ENCODE measurements at regions not wholly inside any gene's neighbourhood (a gene's known extent, or its start where the extent isn't known, plus 50 kb on each side); places are given as distances from the start of the nearest gene placed in this dataset.

DNA sequence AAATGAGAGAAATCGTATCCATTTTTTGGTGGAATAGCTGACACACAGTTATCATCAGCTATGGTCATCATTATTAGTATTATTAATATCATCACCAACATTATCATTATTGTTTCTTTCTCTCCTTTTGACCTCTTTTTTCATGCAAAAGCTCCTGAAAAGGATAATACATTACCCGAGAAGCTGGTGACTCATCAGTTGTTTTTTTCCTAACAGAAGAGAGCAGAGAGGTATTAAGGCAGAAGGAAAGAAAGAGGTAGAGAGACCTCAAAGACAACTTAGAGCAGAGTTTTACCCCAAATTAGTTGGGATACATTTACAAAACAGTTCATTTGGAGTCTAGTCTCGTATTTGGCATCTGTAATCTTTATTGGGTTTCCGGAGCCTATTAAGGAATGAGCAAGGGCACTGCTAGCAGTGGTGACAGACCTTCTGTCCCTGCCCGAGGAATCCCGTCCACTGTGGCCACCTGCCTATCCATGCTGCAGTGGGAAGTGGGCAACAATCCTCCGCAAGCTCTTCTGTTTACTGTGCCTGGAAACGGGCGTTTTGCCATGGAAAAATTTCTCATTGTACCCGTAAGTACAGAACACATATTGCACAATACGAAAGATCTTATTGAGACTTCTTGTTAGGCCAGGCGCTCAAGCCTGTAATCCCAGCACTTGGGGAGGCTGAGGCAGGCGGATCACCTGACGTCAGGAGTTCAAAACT is 170.0 kb upstream of the MKLN1 start:
- TF ChIP-seq, protein P1, sequence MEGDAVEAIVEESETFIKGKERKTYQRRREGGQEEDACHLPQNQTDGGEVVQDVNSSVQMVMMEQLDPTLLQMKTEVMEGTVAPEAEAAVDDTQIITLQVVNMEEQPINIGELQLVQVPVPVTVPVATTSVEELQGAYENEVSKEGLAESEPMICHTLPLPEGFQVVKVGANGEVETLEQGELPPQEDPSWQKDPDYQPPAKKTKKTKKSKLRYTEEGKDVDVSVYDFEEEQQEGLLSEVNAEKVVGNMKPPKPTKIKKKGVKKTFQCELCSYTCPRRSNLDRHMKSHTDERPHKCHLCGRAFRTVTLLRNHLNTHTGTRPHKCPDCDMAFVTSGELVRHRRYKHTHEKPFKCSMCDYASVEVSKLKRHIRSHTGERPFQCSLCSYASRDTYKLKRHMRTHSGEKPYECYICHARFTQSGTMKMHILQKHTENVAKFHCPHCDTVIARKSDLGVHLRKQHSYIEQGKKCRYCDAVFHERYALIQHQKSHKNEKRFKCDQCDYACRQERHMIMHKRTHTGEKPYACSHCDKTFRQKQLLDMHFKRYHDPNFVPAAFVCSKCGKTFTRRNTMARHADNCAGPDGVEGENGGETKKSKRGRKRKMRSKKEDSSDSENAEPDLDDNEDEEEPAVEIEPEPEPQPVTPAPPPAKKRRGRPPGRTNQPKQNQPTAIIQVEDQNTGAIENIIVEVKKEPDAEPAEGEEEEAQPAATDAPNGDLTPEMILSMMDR (IDR thresholded peaks at IDR 0.05; ENCODE audit: borderline replicate concordance, extremely low read depth, low read length, poor library complexity, severe bottlenecking), result no peak
- no peak for TF ChIP-seq EZH2 (IDR thresholded peaks at IDR 0.05; ENCODE audit: borderline replicate concordance, low read depth, low read length, severe bottlenecking)
